GM10248 (cell line): ENCODE measurements at regions not wholly inside any gene's neighbourhood (a gene's known extent, or its start where the extent isn't known, plus 50 kb on each side); places are given as distances from the start of the nearest gene placed in this dataset.

ENCODE experiments used
- CTCF ChIA-PET: fragments of 300-600 bp; sonication (Branson Sonifier 250); formaldehyde crosslinking; extraction: SDS; loops from one replicate; lab custom pipeline; 2021; ENCODE audit warnings: antibody characterized with exemption; lab: Yijun Ruan, JAX
- POLR2A ChIA-PET: fragments of 350-650 bp; sonication (Branson Sonifier 250); formaldehyde crosslinking; extraction: SDS; loops from one replicate; lab custom pipeline; 2020; ENCODE audit warnings: antibody characterized with exemption; lab: Yijun Ruan, JAX
- DNase-seq: peaks from one replicate; pipeline ENCODE4 v3.0.0; 2012; ENCODE audit errors: extremely low spot score
- TF ChIP-seq, protein P1 (sequence below): IDR thresholded peaks from 2 replicates; pipeline ENCODE4 v1.5.1; 2012; ENCODE audit warnings: mild to moderate bottlenecking, low read depth; ENCODE audit errors: extremely low read depth, missing control alignments, control extremely low read depth

DNA sequence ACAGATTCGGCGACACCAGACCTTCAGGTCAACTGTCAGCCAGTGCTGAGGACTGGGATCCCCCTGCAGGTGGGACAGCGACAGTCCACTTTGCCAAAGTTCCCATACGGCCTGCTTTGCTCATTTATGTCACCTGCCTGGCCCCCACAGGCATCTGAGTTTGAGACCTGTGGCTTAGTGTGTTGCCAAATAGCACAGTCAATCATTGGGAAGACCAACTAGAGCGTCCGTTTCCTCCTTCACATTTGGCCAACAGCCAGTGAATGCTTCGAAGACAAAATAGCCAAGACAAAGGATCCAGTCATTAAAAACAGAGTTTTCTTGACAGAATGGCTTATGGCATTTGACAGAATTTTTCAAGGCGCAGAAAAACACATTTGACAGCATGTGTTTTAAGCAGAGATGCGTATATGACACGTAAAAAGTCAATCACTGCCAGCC lies 113.8 kb downstream of the ABCC12 start:
- no peak for DNase-seq
- ChIA-PET CTCF (interaction anchor here (1.0 to 1.8 kb wide), 4 partner anchors 12 to 899 kb away, joined by 3 to 6 read pairs (median 3); partner anchors contain the start of gene NETO2), POLR2A (no interaction called here)
- TF ChIP-seq, protein P1, sequence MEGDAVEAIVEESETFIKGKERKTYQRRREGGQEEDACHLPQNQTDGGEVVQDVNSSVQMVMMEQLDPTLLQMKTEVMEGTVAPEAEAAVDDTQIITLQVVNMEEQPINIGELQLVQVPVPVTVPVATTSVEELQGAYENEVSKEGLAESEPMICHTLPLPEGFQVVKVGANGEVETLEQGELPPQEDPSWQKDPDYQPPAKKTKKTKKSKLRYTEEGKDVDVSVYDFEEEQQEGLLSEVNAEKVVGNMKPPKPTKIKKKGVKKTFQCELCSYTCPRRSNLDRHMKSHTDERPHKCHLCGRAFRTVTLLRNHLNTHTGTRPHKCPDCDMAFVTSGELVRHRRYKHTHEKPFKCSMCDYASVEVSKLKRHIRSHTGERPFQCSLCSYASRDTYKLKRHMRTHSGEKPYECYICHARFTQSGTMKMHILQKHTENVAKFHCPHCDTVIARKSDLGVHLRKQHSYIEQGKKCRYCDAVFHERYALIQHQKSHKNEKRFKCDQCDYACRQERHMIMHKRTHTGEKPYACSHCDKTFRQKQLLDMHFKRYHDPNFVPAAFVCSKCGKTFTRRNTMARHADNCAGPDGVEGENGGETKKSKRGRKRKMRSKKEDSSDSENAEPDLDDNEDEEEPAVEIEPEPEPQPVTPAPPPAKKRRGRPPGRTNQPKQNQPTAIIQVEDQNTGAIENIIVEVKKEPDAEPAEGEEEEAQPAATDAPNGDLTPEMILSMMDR: no peak

DNA sequence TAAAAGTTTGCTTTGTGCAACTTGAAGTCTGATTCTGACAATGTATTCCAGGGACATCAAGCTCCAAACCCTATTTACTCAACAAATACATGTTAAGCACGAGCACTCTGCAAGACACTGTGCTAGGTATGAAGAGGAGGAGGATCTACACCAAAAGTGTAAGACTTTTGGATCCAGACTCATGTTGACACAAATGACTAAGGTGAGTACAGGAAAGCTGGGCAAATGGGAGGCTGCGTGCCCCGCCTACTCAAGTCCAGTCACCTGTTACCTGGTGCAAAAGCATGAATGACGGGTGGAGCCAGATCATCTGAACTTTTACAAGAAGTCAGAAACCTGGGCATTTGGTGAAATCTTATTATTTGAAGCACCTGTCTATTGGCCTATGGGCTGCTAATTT lies 120.7 kb downstream of the ABCC12 start:
- ChIA-PET POLR2A (no interaction called here), CTCF (interaction anchor here (0.9 to 1.3 kb wide), 2 partner anchors 20 to 40 kb away, joined by 3 to 5 read pairs; no protein-coding TSS in a partner anchor)
- no peak for DNase-seq
- TF ChIP-seq, protein P1: no peak

DNA sequence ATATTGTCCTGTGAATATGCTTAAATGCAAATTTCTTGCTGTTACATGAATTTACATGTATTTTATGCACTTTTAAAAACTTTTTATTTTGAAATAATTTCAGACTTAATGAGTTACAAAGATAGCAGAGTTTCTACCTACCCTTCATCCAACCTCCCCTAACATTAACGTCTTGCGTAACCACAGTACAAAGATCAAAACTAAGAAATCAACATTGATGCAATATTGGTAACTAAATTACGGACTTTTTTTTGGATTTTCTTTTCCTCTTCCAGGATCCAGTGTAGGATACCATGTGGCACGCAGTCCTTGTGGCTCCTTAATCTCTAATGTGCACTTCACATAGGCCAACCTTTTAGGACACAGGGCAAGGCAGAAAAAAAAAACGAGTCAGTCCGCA lies 124.9 kb downstream of the ABCC12 start:
- POLR2A ChIA-PET: no interaction called here
- CTCF ChIA-PET: interaction anchor here (1.4 to 2.5 kb wide), 2 partner anchors 10 to 24 kb away, joined by 3 to 6 read pairs; no protein-coding TSS in a partner anchor
- TF ChIP-seq, protein P1: no peak
- no peak for DNase-seq

DNA sequence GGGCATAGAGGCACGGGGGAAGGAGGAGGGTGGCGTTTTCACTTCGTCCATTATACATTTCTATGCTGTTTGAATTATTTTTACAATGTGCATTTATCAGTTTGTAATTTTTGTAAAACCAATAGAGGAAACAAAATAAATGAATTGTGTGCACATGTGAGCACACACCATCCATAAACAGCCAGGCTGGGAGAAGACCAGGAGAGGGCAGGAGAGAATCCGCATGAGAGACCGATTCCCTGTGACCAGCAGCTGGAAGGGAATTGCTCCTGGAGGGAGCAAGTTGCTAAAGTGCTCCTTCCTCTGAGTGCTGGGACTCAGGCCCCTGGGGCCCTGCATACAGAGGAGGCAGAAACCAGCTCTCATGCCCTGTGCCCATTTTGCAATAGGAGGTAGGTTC lies 126.0 kb downstream of the ABCC12 start:
- TF ChIP-seq, protein P1: no peak
- DNase-seq: no peak
- ChIA-PET CTCF (interaction anchor here (1.4 to 2.5 kb wide), 2 partner anchors 11 to 25 kb away, joined by 3 to 6 read pairs; no protein-coding TSS in a partner anchor), POLR2A (no interaction called here)

DNA sequence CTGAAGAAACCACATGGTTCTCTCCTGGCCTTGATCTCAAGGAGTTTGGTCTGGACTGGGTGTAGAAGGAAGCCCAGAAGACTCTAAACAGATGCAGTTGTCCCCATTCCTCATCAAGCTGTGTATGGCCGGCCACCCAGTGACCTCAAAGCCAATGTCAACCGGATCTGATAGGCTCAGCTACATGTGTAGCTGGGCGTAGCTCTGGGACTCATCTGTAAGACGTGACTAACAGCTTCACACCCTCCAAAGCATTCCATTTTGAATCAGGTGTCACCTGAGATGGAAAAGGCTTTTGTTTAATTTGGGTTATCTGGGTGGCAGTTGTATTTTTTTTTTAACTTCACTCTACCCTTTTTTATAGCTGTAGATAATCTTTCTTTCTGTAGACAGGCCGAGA lies 130.4 kb downstream of the ABCC12 start:
- ChIA-PET CTCF (interaction anchor here (0.9 to 1.3 kb wide), 2 partner anchors 30 to 41 kb away, joined by 3 to 5 read pairs; no protein-coding TSS in a partner anchor), POLR2A (no interaction called here)
- DNase-seq: no peak
- TF ChIP-seq, protein P1: no peak

GRCh38 chr16:48024042-48024441 lies 131.8 kb downstream of the ABCC12 start:
- TF ChIP-seq, protein P1: no peak
- CTCF ChIA-PET: interaction anchor here (1.3 kb wide), 1 partner anchor 28 kb away, joined by 3 read pairs; no protein-coding TSS in a partner anchor
- no peak for DNase-seq
- POLR2A ChIA-PET: no interaction called here
